HuH-7.5 (cell line): ENCODE measurements at regions not wholly inside any gene's neighbourhood (a gene's known extent, or its start where the extent isn't known, plus 50 kb on each side); places are given as distances from the start of the nearest gene placed in this dataset.
"Not testable (repeated sequence)": the region's sequence is repeated elsewhere in the genome, so short reads cannot be mapped to it uniquely, and the experiment has no call there.

Source experiments
- DNase-seq: peaks from one replicate; pipeline ENCODE4 v3.0.0; 2011; ENCODE audit warnings: low spot score

DNA sequence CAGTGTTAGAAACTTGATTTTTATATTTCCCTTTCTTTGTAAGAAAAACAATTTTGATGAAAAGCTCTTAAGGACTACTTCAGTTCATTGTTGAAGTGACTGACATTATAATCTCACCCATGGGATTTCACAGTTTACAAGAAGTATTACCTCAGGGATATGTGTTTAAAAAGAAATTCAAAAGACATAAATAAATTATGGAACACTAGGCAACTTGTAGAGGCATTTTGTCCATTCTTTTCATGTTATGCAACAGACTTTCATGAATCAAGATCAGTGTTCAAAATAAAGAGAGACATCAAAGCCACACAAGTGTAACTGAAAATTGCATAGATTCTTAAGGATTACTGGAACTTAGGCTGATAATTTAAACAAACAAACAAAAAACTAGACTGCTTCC, 196.8 kb upstream of the AGTR1 start:
- DNase-seq, result no peak

DNA sequence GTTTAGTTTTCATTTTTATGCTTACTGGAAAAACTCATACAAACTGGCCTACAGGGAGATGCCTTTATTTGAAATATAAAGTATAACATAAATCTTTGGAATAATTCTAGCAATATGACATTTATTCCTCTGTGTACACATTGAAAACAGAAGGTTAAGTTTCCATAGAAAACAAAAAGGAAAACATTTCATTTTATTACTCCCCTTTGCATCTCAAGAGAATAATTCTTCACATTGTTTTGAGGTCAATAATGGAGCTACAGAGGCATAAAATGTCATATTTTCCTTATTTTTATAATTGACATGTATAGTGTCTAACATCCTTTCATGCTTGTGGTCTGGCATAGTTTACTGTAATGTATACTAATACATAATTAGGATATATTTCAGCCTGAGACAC, 187.6 kb upstream of the AGTR1 start:
- DNase-seq, result no peak

- no peak for DNase-seq
Observed at GRCh38 chr3:148510561-148510960, 187.1 kb upstream of the AGTR1 start.

DNA sequence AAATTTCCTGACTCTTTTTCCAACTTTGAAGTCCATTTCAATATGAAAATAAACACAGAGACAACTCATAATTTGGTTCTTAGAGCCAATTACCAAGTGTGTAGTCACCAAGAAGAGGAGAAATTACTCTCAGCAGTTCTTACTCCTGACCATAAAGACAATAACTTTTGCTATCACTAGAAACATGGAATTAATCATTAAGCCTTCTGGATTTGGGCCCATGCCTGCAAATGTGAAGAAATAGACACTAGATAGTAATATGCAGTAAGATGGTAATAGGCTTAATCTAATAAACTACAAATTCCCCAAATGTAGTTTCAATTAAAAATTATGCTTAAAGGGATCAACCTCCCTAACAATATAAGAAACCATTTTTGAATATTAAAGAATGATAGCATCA, 185.1 kb upstream of the AGTR1 start:
- DNase-seq, result no peak

DNA sequence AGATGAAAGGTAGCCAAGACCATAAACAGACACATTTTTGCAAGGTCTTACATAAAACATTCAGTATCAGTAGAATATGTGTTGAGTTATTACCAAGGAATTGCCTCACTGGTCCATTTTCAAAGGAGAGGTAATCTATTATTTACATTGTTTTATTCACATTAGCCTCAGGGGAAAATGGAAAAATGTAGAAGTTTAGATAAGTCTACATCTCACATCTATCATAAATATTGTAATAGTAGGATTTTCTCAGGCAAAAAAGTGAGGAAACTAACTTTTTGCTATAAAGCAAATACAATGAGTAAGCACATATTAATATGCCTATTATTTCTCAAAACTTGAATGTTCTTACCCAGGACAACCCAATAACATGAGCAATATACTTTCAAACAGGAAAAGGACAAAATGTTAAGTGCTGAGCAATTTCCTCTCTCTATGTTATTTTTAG, 184.6 kb upstream of the AGTR1 start:
- no peak for DNase-seq

- DNase-seq, result no peak
Observed at GRCh38 chr3:148518520-148518919, 179.2 kb upstream of the AGTR1 start.

GRCh38 chr3:148525621-148526020, 172.1 kb upstream of the AGTR1 start:
- DNase-seq, result not testable (repeated sequence)

GRCh38 chr3:148528024-148528423, 169.7 kb upstream of the AGTR1 start:
- no peak for DNase-seq

DNA sequence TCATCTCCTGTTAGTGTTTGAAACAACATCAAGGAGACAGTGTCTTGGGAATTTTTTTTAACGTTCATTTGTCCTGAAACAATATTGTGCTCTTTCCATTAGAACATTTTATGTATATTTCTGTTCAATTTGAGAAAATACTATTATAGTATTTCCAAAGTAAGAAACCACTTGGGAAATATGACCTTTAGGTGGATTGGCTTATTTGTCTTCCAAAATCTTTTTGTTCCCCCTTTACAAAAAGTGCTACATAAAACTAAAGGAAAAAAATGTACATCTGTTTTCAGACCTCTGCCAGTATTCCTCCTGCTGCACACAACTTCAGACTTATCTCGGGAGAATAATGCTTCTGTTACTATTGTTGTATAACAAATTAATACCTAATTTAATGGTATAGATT, 165.9 kb upstream of the AGTR1 start:
- no peak for DNase-seq

GRCh38 chr3:148532326-148532725, 165.4 kb upstream of the AGTR1 start:
- DNase-seq, result no peak

DNA sequence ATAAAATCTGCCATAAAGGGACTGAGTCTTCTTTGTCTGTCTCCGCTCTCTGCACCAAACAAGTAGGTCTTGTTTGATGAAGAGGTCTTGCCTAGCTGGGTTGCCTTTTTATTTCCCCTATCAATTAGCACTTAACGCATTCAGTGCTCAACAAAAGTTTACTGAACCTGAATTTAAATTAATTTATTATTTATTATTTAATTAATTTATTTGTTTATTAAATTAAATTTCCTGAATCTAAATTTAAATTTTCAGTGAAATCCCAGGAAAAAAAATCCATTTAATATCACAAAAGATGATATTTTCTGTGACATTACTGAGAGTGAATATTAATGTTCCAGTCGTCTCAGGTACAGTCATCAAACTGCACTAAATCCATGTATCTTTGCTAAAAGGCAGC, 164.9 kb upstream of the AGTR1 start:
- DNase-seq, result no peak

DNA sequence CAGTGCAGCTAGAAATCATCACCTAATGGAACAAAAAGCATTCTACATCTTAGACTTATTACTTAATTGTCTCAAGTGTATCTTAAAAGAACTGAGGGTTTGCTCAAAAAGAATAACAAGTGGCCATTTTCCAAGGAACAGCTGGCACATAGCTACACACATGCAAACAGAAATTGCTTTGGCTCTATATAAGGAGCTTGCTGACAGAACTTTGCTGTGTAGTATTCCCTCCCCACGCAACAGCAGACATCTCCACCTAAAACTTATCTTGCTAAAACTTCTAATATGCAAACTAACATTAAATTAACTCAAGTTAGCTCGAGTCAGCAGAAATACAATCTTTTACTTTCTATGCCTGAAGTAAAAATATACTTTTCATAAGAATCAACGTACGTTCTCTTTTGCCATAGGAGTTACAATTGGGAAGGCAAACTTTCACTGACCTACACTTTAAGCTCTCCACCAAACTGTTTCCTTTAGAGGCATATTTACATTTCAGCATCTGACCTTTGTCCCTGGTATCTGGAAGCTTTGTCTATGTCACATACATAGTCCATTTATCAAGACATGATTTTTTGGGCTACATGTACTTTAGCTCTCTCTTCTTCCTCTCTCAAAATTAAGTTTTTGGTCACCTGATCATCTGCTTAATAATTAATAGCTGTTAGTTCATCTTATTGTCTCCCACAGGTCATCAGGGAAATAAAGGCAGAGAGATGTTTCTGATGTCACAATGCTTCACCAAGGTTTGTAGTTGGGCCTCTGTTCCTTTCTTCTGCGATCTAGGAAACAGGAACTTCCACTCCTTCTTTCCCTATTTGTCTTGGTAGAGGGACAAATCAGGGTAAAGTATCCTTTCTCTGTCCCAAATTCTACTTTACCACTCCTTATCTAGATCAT, 163.4 kb upstream of the AGTR1 start:
- peak; percentile 2 for DNase-seq

GRCh38 chr3:148535001-148535400, 162.7 kb upstream of the AGTR1 start:
- DNase-seq, result no peak

GRCh38 chr3:148540266-148540665, 157.4 kb upstream of the AGTR1 start:
- DNase-seq, result no peak

DNA sequence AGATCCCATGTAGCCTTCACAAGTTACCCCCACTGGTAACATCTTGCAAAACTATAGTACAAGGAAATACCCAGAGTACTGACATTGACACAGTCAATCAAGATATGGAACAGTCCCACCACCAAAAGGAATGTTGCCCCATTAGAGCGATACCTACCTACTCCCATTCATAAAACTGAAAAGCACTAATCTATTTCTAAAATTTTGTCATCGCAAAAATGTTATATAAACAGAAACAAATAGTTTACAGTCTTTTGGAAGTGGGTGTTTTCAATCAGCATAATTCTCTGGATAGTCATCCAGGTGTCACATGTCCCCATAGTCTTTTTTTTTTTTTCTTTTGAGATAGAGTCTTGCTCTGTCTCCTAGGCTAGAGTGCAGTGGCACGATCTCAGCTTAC, 156.9 kb upstream of the AGTR1 start:
- no peak for DNase-seq

GRCh38 chr3:148546959-148547358, 150.7 kb upstream of the AGTR1 start:
- DNase-seq, result no peak

DNA sequence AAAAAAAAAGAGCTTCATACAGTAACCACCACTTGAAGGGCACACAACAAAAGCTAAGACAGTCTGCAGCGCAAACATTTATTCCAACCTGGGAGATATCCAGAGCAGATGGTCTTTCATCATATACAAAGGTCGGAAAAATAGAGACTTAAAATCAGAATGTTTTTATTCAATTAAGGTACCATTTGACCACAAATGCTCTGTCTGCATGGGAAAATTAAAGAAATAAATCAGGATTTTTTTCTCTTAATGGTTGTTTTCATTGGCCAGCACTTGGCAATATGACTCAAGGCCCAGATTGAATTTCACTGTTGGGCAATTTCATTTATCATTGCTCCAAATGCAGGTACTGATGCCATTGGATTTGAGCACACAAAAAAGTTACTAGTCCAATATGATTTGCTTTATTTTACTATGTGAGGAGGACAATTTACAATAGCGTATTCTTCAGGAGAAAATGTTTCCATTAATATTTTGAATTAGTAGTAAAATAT, 145.9 kb upstream of the AGTR1 start:
- DNase-seq, result no peak

- no peak for DNase-seq
Observed at GRCh38 chr3:148554367-148554766, 143.3 kb upstream of the AGTR1 start.

GRCh38 chr3:148556664-148557063, 141.0 kb upstream of the AGTR1 start:
- DNase-seq, result no peak

GRCh38 chr3:148577579-148577978, 120.1 kb upstream of the AGTR1 start:
- not testable (repeated sequence) for DNase-seq

GRCh38 chr3:148582126-148582525, 115.6 kb upstream of the AGTR1 start:
- no peak for DNase-seq

GRCh38 chr3:148583793-148584192, 113.9 kb upstream of the AGTR1 start:
- DNase-seq, result no peak

GRCh38 chr3:148584438-148584837, 113.3 kb upstream of the AGTR1 start:
- DNase-seq, result no peak
